ENCODE measurements at regions not wholly inside any gene's neighbourhood (a gene's known extent, or its start where the extent isn't known, plus 50 kb on each side); places are given as distances from the start of the nearest gene placed in this dataset.

GRCh38 chr7:136452949-136453348, 415.5 kb upstream of the CHRM2 start:
- TF ChIP-seq RAD21 (IDR thresholded peaks at IDR 0.05) (no peak), SP1 (IDR thresholded peaks at IDR 0.05) (no peak), GABPA (IDR thresholded peaks at IDR 0.05 in 1 of 2, conservative IDR thresholded peaks at IDR 0.05 in 1 of 2) (no peak), MAX (IDR thresholded peaks at IDR 0.05) (no peak), TAF1 (conservative IDR thresholded peaks at IDR 0.05) (no peak), HNF4A (conservative IDR thresholded peaks at IDR 0.05) (no peak), JUND (IDR thresholded peaks at IDR 0.05) (no peak), YY1 (IDR thresholded peaks at IDR 0.05) (no peak), FOXA1 (IDR thresholded peaks at IDR 0.05) (no peak), RXRA (IDR thresholded peaks at IDR 0.05) (no peak), EGR1 (IDR thresholded peaks at IDR 0.05; ENCODE audit: low read depth in 2 of 2) (no peak)
- TF ChIP-seq, protein P1, sequence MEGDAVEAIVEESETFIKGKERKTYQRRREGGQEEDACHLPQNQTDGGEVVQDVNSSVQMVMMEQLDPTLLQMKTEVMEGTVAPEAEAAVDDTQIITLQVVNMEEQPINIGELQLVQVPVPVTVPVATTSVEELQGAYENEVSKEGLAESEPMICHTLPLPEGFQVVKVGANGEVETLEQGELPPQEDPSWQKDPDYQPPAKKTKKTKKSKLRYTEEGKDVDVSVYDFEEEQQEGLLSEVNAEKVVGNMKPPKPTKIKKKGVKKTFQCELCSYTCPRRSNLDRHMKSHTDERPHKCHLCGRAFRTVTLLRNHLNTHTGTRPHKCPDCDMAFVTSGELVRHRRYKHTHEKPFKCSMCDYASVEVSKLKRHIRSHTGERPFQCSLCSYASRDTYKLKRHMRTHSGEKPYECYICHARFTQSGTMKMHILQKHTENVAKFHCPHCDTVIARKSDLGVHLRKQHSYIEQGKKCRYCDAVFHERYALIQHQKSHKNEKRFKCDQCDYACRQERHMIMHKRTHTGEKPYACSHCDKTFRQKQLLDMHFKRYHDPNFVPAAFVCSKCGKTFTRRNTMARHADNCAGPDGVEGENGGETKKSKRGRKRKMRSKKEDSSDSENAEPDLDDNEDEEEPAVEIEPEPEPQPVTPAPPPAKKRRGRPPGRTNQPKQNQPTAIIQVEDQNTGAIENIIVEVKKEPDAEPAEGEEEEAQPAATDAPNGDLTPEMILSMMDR (IDR thresholded peaks at IDR 0.05; ENCODE audit: low read depth, low read length, missing input control), result no peak
- TF ChIP-seq, protein P2, sequence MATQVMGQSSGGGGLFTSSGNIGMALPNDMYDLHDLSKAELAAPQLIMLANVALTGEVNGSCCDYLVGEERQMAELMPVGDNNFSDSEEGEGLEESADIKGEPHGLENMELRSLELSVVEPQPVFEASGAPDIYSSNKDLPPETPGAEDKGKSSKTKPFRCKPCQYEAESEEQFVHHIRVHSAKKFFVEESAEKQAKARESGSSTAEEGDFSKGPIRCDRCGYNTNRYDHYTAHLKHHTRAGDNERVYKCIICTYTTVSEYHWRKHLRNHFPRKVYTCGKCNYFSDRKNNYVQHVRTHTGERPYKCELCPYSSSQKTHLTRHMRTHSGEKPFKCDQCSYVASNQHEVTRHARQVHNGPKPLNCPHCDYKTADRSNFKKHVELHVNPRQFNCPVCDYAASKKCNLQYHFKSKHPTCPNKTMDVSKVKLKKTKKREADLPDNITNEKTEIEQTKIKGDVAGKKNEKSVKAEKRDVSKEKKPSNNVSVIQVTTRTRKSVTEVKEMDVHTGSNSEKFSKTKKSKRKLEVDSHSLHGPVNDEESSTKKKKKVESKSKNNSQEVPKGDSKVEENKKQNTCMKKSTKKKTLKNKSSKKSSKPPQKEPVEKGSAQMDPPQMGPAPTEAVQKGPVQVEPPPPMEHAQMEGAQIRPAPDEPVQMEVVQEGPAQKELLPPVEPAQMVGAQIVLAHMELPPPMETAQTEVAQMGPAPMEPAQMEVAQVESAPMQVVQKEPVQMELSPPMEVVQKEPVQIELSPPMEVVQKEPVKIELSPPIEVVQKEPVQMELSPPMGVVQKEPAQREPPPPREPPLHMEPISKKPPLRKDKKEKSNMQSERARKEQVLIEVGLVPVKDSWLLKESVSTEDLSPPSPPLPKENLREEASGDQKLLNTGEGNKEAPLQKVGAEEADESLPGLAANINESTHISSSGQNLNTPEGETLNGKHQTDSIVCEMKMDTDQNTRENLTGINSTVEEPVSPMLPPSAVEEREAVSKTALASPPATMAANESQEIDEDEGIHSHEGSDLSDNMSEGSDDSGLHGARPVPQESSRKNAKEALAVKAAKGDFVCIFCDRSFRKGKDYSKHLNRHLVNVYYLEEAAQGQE (IDR thresholded peaks at IDR 0.05), result no peak
- TF ChIP-seq, protein P3, sequence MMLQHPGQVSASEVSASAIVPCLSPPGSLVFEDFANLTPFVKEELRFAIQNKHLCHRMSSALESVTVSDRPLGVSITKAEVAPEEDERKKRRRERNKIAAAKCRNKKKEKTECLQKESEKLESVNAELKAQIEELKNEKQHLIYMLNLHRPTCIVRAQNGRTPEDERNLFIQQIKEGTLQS (IDR thresholded peaks at IDR 0.05), result no peak

All from liver (tissue), 3 donors.